Type B pancreatic cell (in vitro differentiated cells): ENCODE measurements at regions not wholly inside any gene's neighbourhood (a gene's known extent, or its start where the extent isn't known, plus 50 kb on each side); places are given as distances from the start of the nearest gene placed in this dataset.

Experiments used
- DNase-seq: peaks from one replicate; pipeline ENCODE4 v3.0.0; 2021; ENCODE audit warnings: mixed read lengths; ENCODE audit not compliant: unreplicated experiment; ENCODE audit errors: extremely low spot score
- H3K27ac Mint-ChIP-seq: 2 replicates; pipeline ENCODE4 v1.8.0; 2021; ENCODE audit warnings: mild to moderate bottlenecking, mixed read lengths
- H3K27me3 Mint-ChIP-seq: 2 replicates; pipeline ENCODE4 v1.8.0; 2021; ENCODE audit warnings: mixed read lengths
- H3K36me3 Mint-ChIP-seq: 2 replicates; pipeline ENCODE4 v1.8.0; 2021; ENCODE audit warnings: mixed read lengths
- H3K4me1 Mint-ChIP-seq: one replicate; pipeline ENCODE4 v1.8.0; 2021; ENCODE audit warnings: mixed read lengths; ENCODE audit not compliant: unreplicated experiment
- H3K4me3 Mint-ChIP-seq: 2 replicates; pipeline ENCODE4 v1.8.0; 2021; ENCODE audit warnings: mild to moderate bottlenecking, mixed read lengths
- H3K9me3 Mint-ChIP-seq: 2 replicates; pipeline ENCODE4 v1.8.0; 2021; ENCODE audit warnings: mixed read lengths
- CTCF ChIP-seq: fragments of 200-600 bp; sonication (generic); conservative IDR thresholded peaks from 2 replicates; pipeline ENCODE4 v1.5.0; 2021; ENCODE audit warnings: antibody characterized with exemption, mild to moderate bottlenecking

GRCh38 chr1:58859769-58860485, 76.1 kb upstream of the JUN start:
- Mint-ChIP-seq H3K36me3 (no peaks in the 10 kb centered on the region), H3K9me3 (no peaks in the 10 kb centered on the region), H3K27ac (no peak overlapping the region), H3K4me3 (no peak overlapping the region), H3K27me3 (peaks cover 5% of the 10 kb centered on the region), H3K4me1 (peaks cover 14% of the 10 kb centered on the region)
- TF ChIP-seq CTCF = no peak
- no peak for DNase-seq

GRCh38 chr1:58861076-58861475, 77.2 kb upstream of the JUN start:
- no peak overlapping the region for H3K27ac Mint-ChIP-seq
- H3K4me1 Mint-ChIP-seq = peaks cover 14% of the 10 kb centered on the region
- no peak for DNase-seq
- H3K9me3 Mint-ChIP-seq = no peaks in the 10 kb centered on the region
- H3K27me3 Mint-ChIP-seq = peaks cover 5% of the 10 kb centered on the region
- no peak overlapping the region for H3K4me3 Mint-ChIP-seq
- no peaks in the 10 kb centered on the region for H3K36me3 Mint-ChIP-seq
- TF ChIP-seq CTCF = no peak

GRCh38 chr1:58861506-58861905, 77.7 kb upstream of the JUN start:
- no peak for DNase-seq
- Mint-ChIP-seq H3K9me3 (no peaks in the 10 kb centered on the region), H3K27ac (no peak overlapping the region), H3K27me3 (peaks cover 5% of the 10 kb centered on the region), H3K4me1 (peaks cover 14% of the 10 kb centered on the region), H3K36me3 (no peaks in the 10 kb centered on the region), H3K4me3 (no peak overlapping the region)
- no peak for TF ChIP-seq CTCF

- DNase-seq = no peak
- Mint-ChIP-seq H3K9me3 (no peaks in the 10 kb centered on the region), H3K36me3 (no peaks in the 10 kb centered on the region), H3K27ac (no peak overlapping the region), H3K4me3 (no peak overlapping the region), H3K4me1 (peaks cover 14% of the 10 kb centered on the region), H3K27me3 (peaks cover 5% of the 10 kb centered on the region)
- TF ChIP-seq CTCF = no peak
Observed at GRCh38 chr1:58862728-58863385, 79.0 kb upstream of the JUN start.

- no peak overlapping the region for H3K4me3 Mint-ChIP-seq
- H3K27ac Mint-ChIP-seq = no peak overlapping the region
Observed at GRCh38 chr1:58864654-58865053, 80.8 kb upstream of the JUN start.

More at GRCh38 chr1:58864654-58865053, 80.8 kb upstream of the JUN start:
- peaks cover 5% of the 10 kb centered on the region for H3K27me3 Mint-ChIP-seq
- peaks cover 7% of the 10 kb centered on the region for H3K4me1 Mint-ChIP-seq
- DNase-seq = no peak
- H3K9me3 Mint-ChIP-seq = no peaks in the 10 kb centered on the region
- TF ChIP-seq CTCF = no peak
- H3K36me3 Mint-ChIP-seq = no peaks in the 10 kb centered on the region
